ENCODE measurements at regions not wholly inside any gene's neighbourhood (a gene's known extent, or its start where the extent isn't known, plus 50 kb on each side); places are given as distances from the start of the nearest gene placed in this dataset.

GRCh38 chr1:37317870-37318467 lies 156.4 kb upstream of the ZC3H12A start:
- no peak for TF ChIP-seq CTCF (IDR thresholded peaks at IDR 0.05)
- no peak for DNase-seq (ENCODE audit: low spot score)
- ATAC-seq (ENCODE audit: low FRiP score), result peak; percentile 16

GRCh38 chr1:37318490-37318889 lies 155.9 kb upstream of the ZC3H12A start:
- no peak for DNase-seq (ENCODE audit: low spot score)
- TF ChIP-seq CTCF (IDR thresholded peaks at IDR 0.05), result no peak

GRCh38 chr1:37319284-37319683 lies 155.1 kb upstream of the ZC3H12A start:
- no peak for DNase-seq (ENCODE audit: low spot score)
- no peak for ATAC-seq (ENCODE audit: low FRiP score)
- no peak for TF ChIP-seq CTCF (IDR thresholded peaks at IDR 0.05)

More at GRCh38 chr1:37318490-37318889, 155.9 kb upstream of the ZC3H12A start:
- no peak for ATAC-seq (ENCODE audit: low FRiP score)

GRCh38 chr1:37323486-37324377 lies 150.6 kb upstream of the ZC3H12A start:
- no peak for TF ChIP-seq CTCF (IDR thresholded peaks at IDR 0.05)
- DNase-seq (ENCODE audit: low spot score), result no peak
- no peak for ATAC-seq (ENCODE audit: low FRiP score)

- DNase-seq (ENCODE audit: low spot score) (no peak), ATAC-seq (ENCODE audit: low FRiP score) (no peak)
- TF ChIP-seq CTCF (IDR thresholded peaks at IDR 0.05), result no peak
Measured at GRCh38 chr1:37325010-37325409, 149.4 kb upstream of the ZC3H12A start.

- ATAC-seq (ENCODE audit: low FRiP score), result no peak
- TF ChIP-seq CTCF (IDR thresholded peaks at IDR 0.05), result no peak
- no peak for DNase-seq (ENCODE audit: low spot score)
Measured at GRCh38 chr1:37325509-37326437, 148.6 kb upstream of the ZC3H12A start.

Measured in omental fat pad (tissue), 3 donors.